PFSK-1 (cell line): ENCODE measurements at regions not wholly inside any gene's neighbourhood (a gene's known extent, or its start where the extent isn't known, plus 50 kb on each side); places are given as distances from the start of the nearest gene placed in this dataset.

Source experiments
- FOXP2 ChIP-seq: optimal IDR thresholded peaks from 2 replicates; pipeline ENCODE3; 2011; ENCODE audit warnings: borderline replicate concordance, control low read depth, inconsistent platforms; ENCODE audit not compliant: insufficient read depth; ENCODE audit errors: extremely low read length, extremely low read depth
- POLR2AphosphoS5 ChIP-seq: IDR thresholded peaks from 2 replicates; pipeline ENCODE4 v1.6.1; 2012; ENCODE audit warnings: low read depth, mild to moderate bottlenecking, control low read depth, low read length, moderate library complexity
- SIN3A ChIP-seq: IDR thresholded peaks from 2 replicates; pipeline ENCODE4 v1.6.1; 2012; ENCODE audit warnings: mild to moderate bottlenecking, low read length, moderate library complexity, borderline replicate concordance; ENCODE audit not compliant: insufficient read depth
- TAF1 ChIP-seq: IDR thresholded peaks from 2 replicates; pipeline ENCODE4 v1.6.1; 2012; ENCODE audit warnings: low read length, control low read depth, borderline replicate concordance; ENCODE audit not compliant: insufficient read depth
- TF ChIP-seq, protein P1 (sequence below), 2 experiments: IDR thresholded peaks; 2 replicates each; pipeline versions ENCODE4 v1.6.1 to v1.8.0; 2011 to 2012; ENCODE audit warnings: low read depth in 2 of 2, low read length in 2 of 2, control low read depth in 1 of 2, inconsistent platforms in 1 of 2, mild to moderate bottlenecking in 1 of 2, moderate library complexity in 1 of 2; ENCODE audit not compliant: insufficient read depth in 1 of 2

DNA sequence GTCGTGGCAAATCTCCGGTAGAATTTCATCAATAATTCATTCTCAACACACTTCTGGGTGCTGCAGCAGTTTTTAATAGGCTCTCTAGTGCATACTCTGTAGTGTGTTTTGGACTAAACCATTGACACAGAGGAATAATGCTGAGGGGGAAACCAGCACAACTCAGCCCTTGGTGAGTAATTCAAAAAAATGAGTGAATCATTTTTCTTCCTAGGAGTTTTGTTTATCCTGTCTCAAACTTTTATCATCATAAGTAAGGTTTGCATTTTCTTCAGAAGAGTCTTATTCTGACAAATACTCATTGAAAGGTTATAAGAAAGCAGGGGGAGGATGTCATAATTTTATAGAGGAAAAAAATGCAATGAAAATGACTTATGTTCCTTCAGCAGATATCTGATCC, 2542.7 kb downstream of the PCDH7 start:
- TF ChIP-seq, protein P1, sequence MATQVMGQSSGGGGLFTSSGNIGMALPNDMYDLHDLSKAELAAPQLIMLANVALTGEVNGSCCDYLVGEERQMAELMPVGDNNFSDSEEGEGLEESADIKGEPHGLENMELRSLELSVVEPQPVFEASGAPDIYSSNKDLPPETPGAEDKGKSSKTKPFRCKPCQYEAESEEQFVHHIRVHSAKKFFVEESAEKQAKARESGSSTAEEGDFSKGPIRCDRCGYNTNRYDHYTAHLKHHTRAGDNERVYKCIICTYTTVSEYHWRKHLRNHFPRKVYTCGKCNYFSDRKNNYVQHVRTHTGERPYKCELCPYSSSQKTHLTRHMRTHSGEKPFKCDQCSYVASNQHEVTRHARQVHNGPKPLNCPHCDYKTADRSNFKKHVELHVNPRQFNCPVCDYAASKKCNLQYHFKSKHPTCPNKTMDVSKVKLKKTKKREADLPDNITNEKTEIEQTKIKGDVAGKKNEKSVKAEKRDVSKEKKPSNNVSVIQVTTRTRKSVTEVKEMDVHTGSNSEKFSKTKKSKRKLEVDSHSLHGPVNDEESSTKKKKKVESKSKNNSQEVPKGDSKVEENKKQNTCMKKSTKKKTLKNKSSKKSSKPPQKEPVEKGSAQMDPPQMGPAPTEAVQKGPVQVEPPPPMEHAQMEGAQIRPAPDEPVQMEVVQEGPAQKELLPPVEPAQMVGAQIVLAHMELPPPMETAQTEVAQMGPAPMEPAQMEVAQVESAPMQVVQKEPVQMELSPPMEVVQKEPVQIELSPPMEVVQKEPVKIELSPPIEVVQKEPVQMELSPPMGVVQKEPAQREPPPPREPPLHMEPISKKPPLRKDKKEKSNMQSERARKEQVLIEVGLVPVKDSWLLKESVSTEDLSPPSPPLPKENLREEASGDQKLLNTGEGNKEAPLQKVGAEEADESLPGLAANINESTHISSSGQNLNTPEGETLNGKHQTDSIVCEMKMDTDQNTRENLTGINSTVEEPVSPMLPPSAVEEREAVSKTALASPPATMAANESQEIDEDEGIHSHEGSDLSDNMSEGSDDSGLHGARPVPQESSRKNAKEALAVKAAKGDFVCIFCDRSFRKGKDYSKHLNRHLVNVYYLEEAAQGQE (IDR thresholded peaks at IDR 0.05; ENCODE audit: insufficient read depth in 1 of 2, low read depth in 2 of 2, low read length in 2 of 2): no peak
- TF ChIP-seq FOXP2 (no peak), POLR2AphosphoS5 (no peak), SIN3A (no peak), TAF1 (no peak)

DNA sequence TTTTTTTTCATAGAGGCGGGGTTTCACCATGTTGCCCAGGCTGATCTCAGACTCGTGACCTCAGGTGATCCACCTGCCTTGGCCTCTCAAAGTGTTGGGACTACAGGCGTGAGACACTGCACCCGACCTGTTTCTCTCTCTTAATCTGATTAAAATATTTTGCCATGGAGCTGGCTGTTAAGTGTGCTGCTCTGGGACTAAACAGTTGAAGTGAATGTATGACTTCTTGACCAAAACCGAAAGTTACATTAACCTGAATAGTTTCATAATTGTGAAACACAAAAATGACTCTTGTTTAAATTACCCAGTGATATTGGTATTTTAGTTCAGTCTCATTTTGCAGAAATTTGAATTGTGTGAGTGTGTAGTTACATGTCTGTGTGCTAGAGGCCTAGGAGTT, 2548.6 kb downstream of the PCDH7 start:
- TF ChIP-seq, protein P1 (IDR thresholded peaks at IDR 0.05; ENCODE audit: insufficient read depth in 1 of 2, low read depth in 2 of 2, low read length in 2 of 2): no peak
- no peak for TF ChIP-seq TAF1
- no peak for TF ChIP-seq SIN3A
- no peak for TF ChIP-seq POLR2AphosphoS5

DNA sequence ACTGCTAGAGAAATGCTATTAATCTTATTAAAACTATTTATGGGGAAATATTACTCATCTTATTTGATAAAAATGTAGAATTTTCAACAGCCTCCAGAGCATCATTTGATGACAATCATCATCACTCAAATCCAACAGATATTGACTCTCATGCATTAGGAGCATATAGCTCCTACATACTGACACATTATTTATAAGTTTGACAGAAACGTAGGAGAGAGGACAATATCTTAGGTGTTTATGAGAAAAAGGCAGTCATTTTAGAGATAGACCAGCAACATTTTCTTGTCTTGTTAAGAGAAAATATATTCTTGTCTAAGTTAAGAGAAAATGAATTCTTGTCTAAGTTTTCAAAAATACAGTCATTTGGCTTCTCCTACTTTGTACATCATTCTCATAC, 2550.2 kb downstream of the PCDH7 start:
- TF ChIP-seq FOXP2 (no peak), POLR2AphosphoS5 (no peak), SIN3A (no peak), TAF1 (no peak)
- TF ChIP-seq, protein P1 (IDR thresholded peaks at IDR 0.05; ENCODE audit: insufficient read depth in 1 of 2, low read depth in 2 of 2, low read length in 2 of 2): no peak

DNA sequence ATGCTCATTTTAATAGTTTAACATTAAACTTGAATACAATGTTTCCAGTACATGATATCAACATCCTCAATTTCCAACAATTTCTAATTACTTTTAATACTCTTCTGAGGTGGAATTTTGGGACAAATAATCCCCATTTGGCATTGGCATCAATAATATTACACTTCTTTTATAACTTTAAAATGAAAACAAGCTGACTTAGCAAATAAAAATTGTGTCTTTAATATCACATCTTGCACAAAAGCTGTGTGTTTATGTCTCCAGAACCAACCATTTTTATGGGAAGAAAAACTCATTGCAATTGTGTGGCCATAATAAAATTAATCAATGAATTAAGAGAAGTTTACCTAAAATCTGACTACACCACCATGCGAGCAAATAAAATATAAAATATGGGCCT, 2552.6 kb downstream of the PCDH7 start:
- TF ChIP-seq TAF1 (no peak), FOXP2 (no peak), SIN3A (no peak), POLR2AphosphoS5 (no peak)
- TF ChIP-seq, protein P1 (IDR thresholded peaks at IDR 0.05; ENCODE audit: insufficient read depth in 1 of 2, low read depth in 2 of 2, low read length in 2 of 2): no peak

DNA sequence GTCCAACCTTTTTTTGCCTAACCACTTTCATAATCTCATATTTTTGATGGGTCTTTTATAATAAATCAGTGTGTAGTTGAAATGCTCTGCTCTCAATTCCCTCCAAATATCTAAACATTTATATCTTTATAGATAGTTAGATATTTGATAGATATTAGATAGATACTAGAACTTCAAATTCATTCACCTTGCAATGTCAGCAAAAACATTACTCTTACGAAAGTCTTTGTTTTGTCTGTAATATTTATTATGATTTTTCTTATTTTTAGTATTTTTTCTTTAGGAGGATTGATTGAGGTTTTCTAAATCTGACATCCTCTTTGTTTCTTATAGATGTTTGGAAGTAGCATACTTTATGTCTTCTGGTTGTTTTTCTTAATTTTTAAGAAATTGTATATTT, 2563.6 kb downstream of the PCDH7 start:
- no peak for TF ChIP-seq FOXP2
- TF ChIP-seq, protein P1 (IDR thresholded peaks at IDR 0.05; ENCODE audit: insufficient read depth in 1 of 2, low read depth in 2 of 2, low read length in 2 of 2): no peak
- no peak for TF ChIP-seq SIN3A
- TF ChIP-seq TAF1: no peak
- no peak for TF ChIP-seq POLR2AphosphoS5
